HFF-Myc (cell line): ENCODE measurements at regions not wholly inside any gene's neighbourhood (a gene's known extent, or its start where the extent isn't known, plus 50 kb on each side); places are given as distances from the start of the nearest gene placed in this dataset.

Experiments used
- DNase-seq: peaks from one replicate; pipeline ENCODE4 v3.0.0-alpha.2; 2011; ENCODE audit warnings: low read depth; ENCODE audit errors: extremely low read depth
- H3K4me3 ChIP-seq: replicated peaks from 2 replicates; pipeline ENCODE4 v1.5.1; 2011; ENCODE audit warnings: low read depth, mild to moderate bottlenecking, control low read depth, low read length
- TF ChIP-seq, protein P1 (sequence below): IDR thresholded peaks from 2 replicates; pipeline ENCODE4 v1.5.1; 2012; ENCODE audit warnings: mild to moderate bottlenecking, low read depth, low read length, control low read depth; ENCODE audit errors: missing control alignments

DNA sequence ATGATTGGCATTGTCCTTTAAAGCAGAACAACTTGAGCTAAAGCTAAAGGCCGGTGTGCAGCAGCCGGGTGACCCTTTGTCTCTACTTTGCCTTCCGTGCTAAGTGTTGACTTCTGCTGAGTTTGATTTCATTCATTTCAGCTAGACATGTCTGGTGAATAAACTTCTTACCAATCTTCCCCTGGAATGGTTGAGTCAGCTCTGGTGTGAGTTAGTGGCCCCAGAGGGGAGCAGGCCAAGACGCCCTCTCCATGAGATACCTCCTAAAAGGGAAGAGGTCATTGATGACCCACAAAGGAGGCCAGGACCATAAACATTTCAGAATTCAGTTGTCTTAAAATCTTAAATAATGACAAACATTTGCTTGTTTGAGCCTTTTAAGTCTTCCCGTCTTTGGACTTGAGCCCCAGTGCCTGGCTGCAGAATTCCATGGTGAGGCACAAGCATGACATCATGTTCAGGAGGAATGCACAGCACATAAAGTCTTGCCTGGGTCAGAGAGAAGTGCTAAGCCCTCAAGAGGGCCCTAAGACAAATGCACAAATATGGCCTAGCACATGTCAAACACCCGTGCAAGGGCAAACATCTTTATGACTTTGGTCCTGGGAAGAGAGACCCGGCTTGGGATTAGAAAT lies 96.3 kb upstream of the NEDD9 start:
- H3K4me3 ChIP-seq, result no peak overlapping the region
- no peak for DNase-seq
- TF ChIP-seq, protein P1, sequence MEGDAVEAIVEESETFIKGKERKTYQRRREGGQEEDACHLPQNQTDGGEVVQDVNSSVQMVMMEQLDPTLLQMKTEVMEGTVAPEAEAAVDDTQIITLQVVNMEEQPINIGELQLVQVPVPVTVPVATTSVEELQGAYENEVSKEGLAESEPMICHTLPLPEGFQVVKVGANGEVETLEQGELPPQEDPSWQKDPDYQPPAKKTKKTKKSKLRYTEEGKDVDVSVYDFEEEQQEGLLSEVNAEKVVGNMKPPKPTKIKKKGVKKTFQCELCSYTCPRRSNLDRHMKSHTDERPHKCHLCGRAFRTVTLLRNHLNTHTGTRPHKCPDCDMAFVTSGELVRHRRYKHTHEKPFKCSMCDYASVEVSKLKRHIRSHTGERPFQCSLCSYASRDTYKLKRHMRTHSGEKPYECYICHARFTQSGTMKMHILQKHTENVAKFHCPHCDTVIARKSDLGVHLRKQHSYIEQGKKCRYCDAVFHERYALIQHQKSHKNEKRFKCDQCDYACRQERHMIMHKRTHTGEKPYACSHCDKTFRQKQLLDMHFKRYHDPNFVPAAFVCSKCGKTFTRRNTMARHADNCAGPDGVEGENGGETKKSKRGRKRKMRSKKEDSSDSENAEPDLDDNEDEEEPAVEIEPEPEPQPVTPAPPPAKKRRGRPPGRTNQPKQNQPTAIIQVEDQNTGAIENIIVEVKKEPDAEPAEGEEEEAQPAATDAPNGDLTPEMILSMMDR, result no peak

DNA sequence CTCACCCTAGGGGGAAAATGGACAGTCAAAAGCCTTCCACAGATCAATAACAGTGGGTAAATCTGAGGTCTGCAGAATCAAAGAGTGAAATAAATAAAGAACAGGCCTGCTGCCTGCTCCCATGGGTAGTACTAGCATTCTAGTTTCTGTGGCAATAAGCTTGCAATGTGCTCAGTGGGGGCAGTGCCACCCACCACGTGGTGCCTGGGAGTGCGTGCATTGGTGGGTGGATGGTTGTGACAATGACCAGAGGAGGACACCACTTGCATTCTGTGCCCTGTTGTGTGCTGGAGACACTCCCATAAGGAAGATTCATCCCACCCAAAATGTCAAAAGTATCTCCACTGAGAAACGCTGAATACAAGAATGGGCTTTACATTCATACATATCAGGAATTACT lies 95.5 kb upstream of the NEDD9 start:
- no peak for DNase-seq
- TF ChIP-seq, protein P1, result no peak
- H3K4me3 ChIP-seq, result no peak overlapping the region

DNA sequence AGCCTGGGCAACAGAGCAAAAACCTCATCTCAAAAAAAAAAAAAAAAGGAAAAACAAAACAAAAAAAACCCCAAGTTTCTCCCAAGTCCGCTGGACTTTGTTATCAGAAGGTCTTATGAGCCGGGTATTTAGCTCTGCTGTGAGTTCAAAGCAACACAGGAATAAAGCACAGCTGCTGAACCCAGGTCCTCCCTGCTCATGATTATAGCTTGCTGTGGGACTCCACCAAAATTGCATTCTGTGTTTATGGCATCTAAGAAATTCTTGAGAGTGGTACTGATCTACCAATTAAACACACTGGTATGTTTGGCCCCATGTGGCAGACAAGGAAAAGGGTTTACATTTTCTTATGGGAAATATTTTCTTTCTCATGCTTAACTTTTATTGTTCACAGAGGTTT lies 93.6 kb upstream of the NEDD9 start:
- H3K4me3 ChIP-seq, result no peak overlapping the region
- DNase-seq, result no peak
- TF ChIP-seq, protein P1, result no peak

DNA sequence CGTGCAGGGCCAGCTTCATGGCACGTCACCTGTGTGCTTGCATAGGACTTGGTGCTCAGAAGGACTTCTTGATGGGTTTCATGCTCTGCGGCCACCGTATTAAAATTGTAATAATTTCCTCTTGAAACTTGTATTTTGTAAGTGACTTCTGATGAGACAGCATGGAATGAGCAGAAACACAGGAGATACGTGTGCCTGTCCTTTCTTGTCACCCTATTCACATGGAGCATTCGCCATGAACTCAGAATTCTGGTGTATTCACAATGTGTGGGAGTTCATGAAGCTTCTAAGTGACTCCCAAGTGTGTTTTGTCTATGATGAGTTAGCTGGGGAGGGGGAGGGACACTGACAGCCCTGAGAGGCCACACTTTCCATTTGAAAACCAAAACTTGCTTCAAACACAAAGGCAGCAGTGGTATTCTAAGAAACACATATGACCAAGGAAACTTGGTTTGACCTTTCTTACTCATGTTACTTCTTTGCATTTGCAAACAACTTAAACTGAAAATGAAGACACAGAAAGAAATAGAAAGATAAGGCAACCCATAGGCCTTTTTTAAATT lies 92.1 kb upstream of the NEDD9 start:
- H3K4me3 ChIP-seq, result no peak overlapping the region
- TF ChIP-seq, protein P1, result no peak
- DNase-seq, result no peak

DNA sequence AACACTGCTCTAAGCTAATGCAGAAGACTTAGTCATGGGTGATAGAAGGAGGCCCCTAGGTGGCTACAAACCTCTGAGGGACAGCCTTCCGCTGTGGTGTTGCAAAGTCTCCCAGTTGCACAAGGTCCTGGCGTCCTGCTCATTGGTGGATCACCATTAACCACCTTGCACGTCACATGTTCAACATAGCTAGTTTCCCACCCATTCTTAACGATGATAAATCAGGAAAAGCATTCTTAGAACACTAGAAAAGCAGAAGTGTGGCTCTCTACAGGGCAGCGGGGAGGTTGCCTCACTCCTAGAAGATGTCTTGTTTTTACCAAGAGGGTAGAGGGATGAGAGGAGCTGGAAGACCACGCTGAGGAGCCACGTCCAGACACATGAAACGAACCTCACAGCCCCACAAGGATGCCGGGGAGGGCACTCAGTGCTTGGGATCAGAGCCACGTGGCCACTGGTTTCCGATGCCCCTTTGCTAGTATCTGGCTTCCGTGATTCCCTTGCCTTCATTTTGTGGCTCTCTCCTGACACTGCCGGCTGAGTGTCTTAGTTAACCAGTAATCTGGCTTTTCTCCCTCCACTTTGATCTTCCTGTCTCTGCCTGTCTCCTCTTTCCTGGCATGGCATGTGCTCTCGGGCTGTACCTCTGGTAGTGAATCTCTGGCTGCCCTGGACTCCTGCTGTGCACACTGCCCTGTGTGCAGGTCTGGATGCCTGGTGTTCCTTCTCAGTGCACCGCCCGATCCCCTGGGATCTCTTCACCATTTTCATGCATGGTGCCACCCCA lies 91.4 kb upstream of the NEDD9 start:
- no peak overlapping the region for H3K4me3 ChIP-seq
- DNase-seq, result no peak
- TF ChIP-seq, protein P1, result no peak

DNA sequence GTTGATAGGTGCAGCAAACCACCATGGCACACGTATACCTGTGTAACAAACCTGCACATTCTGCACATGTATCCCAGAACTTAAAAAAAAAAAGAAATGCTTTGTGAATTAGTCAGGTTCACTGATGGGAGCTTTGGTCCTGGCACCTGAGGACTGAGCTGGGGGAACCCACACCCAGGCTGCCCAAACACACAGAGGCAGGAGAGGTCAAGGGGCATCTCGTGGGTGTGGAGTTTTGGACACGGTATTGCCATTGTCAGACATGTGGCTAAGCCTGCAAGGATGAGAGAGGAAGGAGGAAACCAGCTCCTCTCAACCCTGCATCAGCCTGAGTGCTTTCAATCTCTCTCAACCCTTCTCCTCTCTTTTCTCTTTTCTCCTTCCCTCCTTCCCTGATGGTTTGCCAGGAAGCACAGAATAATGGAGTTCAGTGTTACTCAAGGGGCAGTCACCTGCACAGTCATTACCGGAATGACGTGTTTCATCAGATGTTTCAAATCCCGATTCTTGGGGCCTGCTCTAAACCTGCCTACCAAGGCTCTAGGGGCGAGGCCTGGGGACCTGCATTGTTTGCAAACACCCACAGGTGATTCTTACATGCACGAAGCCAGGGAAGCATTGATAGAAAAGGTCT lies 89.9 kb upstream of the NEDD9 start:
- no peak for DNase-seq
- TF ChIP-seq, protein P1, result no peak
- H3K4me3 ChIP-seq, result no peak overlapping the region
